ENCODE measurements at regions not wholly inside any gene's neighbourhood (a gene's known extent, or its start where the extent isn't known, plus 50 kb on each side); places are given as distances from the start of the nearest gene placed in this dataset.

DNA sequence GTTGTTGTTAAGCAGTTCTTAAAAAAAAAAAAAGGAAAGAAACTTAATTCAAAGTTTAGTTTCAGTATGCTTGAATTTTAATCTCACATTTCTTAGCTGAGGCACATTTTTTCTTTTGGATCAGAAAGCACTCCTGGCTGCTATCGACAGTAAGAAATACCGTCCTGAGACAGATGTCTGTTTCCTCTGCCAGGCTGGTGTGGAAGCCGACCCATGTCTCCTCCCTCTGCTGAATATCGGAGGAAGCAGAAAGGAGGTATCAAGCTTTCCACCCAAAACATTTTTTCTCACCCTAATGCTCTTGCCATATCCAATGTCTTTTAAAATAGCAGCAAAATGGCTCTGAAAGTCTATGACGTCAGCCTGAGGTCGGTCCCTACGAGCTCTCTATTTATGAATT, 208.1 kb downstream of the TLE4 start:
- TF ChIP-seq POLR2AphosphoS5 (IDR thresholded peaks at IDR 0.05): no peak
- TF ChIP-seq, protein P1, sequence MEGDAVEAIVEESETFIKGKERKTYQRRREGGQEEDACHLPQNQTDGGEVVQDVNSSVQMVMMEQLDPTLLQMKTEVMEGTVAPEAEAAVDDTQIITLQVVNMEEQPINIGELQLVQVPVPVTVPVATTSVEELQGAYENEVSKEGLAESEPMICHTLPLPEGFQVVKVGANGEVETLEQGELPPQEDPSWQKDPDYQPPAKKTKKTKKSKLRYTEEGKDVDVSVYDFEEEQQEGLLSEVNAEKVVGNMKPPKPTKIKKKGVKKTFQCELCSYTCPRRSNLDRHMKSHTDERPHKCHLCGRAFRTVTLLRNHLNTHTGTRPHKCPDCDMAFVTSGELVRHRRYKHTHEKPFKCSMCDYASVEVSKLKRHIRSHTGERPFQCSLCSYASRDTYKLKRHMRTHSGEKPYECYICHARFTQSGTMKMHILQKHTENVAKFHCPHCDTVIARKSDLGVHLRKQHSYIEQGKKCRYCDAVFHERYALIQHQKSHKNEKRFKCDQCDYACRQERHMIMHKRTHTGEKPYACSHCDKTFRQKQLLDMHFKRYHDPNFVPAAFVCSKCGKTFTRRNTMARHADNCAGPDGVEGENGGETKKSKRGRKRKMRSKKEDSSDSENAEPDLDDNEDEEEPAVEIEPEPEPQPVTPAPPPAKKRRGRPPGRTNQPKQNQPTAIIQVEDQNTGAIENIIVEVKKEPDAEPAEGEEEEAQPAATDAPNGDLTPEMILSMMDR (IDR thresholded peaks at IDR 0.05): no peak
- TF ChIP-seq POLR2A (IDR thresholded peaks at IDR 0.05): no peak
